AG08395 (cell line): ENCODE measurements at regions not wholly inside any gene's neighbourhood (a gene's known extent, or its start where the extent isn't known, plus 50 kb on each side); places are given as distances from the start of the nearest gene placed in this dataset.
"Not testable (repeated sequence)": the region's sequence is repeated elsewhere in the genome, so short reads cannot be mapped to it uniquely, and the experiment has no call there.

Source experiments
- DNase-seq: peaks from one replicate; pipeline ENCODE4 v3.0.0; 2012; ENCODE audit warnings: mixed read lengths, low spot score

DNA sequence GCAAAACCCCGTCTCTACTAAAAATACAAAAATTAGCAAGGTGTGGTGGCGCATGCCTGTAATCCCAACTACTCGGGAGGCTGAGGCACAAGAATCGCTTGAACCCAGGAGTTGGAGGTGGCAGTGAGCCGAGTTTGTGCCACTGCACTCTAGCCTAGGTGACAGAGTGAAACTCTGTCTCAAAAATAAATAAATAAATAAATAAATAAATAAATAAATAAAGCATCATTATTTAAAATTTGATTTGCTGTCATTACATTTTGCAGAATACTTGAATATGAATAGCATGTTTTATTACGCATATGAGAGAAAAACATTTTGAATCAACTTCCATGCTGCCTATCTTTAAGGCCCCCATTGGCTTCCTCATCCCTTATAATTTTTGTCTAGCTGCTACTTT is 53.4 kb upstream of the MED14 start:
- DNase-seq: not testable (repeated sequence)

DNA sequence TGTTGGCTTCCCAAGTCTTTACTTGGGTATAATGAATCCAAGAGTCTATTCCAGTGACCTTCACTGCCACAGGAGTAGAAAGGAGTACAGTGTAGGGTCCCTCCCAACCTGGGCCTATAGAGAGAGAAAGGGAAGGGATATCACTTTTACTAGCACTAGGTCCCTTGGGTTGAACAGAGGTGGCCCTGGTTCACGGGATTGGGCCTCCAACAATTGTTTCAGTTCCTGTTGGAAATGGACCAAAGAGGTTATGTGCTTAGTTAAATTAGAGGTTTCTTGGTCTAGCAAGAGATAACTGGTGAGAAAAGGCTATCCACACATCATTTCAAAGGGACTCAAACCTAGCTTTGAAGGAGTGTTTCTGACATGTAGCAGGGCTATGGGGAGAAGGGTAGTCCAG is 57.1 kb upstream of the MED14 start:
- DNase-seq: no peak

DNA sequence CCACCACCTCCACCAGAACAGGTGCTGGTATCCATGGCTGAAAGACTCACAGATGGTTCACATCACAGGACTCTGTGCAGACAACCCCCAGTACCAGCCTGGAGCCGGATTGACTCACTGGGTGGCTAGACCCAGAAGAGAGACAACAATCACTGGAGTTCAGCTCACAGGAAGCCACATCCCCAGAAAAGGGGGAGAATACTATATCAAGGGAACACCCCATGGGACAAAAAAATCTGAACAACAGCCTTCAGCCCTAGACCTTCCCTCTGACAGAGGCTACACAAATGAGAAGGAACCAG is 59.4 kb upstream of the MED14 start:
- DNase-seq: not testable (repeated sequence)

DNA sequence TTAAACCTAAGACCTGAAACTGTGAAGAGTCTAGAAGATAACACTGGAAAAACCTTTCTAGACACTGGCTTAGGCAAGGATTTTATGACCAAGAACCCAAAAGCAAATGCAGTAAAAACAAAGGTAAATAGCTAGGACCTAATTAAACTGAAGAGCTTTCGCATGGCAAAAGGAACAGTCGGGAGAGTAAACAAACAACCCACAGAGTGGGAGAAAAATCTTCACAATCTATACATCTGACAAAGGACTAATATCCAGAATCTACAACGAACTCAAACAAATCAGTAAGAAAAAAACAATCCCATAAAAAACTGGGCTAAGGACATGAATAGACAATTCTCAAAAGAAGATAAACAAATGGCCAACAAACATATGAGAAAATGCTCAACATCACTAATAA is 64.4 kb upstream of the MED14 start:
- DNase-seq: not testable (repeated sequence)

DNA sequence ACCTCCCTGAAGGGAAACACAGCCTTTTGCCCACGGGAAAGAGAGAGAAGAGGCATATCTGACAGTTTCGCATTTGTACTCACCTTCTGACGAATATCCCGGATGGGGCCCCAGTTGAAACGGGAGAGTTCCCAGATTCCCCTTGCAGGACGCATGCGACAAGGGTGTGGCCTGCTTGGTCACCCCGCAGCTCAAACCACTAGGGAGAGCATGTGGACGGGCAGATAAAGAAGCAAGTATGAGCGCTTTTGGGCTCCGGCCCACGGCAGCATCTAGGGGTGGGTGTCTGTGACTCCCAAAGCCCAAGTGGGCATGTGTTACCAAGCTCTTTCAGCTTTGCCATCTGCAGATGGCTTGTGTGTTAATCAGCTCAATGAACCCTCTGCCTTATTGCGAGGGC is 70.1 kb upstream of the MED14 start:
- DNase-seq: no peak

DNA sequence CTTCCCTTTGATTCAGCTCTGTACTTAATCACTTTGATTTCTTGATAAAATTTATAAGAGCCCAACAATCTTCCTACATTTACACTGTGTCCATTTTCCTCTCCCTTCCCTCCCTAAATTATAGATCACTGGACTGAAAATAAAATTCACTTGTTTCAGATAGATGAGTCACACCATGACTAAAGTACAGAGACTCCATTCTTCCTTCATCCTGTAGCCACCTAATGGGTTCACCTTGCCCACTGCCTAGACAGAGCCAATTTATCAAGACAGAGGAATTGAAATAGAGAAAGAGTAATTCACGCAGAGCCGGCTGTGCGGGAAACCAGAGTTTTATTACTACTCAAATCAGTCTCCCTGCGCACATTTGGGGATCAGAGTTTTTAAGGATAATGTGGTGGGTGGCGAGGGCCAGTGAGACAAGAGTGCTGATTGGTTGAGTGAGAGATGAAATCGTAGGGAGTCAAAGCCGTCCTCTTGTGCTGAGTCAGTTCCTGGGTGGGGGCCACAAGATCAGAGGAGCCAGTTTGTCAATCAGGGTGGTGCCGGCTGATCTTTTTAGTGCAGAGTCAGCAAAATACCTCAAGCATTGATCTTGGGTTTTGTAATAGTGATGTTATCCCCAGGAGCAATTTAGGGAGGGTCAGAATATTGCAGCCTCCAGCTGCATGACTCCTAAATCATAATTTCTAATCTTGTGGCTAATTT is 71.3 kb upstream of the MED14 start:
- no peak for DNase-seq

DNA sequence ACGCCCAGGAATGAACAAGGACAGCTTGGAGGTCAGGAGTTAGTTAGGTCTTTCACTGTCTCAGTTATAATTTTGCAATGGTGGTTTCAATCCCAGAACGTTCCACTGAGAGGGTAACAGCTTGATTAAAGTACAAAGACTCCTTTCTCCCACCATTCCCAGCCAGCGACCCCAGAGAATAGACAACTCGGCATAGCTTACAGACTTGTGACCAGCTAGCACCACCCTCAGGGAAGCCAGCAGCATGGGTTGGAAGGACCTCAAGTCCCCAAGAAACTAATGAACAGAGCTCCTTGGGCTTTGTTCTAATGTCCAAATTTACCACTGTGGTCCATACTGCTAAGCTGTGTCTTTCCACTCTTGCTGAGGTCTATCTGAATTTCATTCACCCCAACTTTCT is 72.0 kb upstream of the MED14 start:
- no peak for DNase-seq

DNA sequence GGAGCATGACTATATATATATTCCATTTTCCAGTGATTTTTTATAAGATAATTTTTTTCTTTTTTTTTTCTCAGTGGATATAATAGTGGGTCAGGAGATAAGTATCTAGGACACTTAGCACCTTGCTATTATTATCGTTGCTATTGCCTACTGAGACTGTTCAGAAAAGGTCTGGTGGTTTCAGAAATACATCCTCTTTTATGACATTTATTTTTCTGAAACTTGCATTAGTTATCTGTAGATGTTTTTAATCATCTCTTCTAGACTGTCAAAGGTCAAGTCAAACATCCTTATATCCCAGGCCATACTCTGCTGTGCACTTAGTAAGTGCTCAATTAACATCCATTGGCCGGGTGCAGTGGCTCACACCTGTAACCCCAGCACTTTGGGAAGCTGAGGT is 72.9 kb upstream of the MED14 start:
- DNase-seq: no peak

DNA sequence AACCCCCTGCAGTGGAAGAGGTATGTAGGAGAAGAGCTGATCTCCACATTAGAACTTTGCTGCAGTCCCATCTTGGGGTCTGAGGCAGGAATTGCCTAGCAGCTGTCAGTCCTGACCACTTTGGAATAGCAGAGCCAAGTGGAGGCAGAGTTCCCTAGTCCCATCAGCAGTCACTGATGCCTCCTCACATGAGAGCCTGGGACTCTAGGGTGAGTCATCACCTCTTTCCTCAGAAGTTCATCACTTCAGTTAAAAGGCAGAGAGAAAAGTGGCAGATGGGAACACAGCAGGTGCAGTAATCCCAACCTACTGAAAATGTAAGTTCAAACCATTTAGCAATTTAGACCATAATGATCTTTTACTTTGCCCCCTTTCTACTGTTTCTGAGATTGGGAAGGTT is 73.9 kb upstream of the MED14 start:
- DNase-seq: peak; percentile 48

DNA sequence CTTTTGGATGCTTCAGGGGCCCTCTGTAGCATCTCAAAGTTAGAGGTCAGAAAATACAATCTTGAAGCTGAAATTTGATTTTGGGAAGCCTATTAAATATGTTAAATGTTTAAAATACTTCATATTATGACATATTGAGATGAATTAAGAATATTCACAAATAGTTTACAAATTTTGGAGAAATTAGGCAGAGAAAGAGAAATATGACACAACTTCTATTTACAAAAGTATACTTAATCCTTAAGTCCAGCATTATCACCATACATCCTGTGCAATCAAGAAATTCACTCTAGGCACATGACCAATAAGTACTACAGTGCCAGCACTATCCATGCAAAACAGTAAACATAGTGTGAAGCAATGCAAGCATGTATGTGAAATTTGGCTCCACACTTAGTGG is 79.7 kb upstream of the MED14 start:
- DNase-seq: not testable (repeated sequence)

DNA sequence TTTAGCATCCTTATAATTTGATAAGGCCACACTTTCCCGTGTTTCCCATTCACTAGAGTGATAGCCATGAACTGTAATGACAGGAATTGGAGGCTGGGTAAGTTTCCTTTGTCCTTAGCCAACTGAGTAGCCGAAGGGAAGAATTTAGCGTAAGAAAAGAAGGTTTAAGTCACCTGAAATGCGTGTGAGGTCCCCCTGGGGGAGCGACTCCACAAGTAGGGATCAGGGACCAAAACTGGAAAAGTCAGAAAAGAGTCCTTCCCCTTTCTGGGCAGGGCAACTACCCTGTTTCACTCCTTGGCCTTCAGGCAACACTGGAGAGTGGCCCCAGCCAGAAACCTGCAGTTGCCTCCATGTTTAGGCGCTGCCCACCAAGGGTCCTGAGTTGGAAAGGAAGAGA is 81.6 kb upstream of the MED14 start:
- no peak for DNase-seq

DNA sequence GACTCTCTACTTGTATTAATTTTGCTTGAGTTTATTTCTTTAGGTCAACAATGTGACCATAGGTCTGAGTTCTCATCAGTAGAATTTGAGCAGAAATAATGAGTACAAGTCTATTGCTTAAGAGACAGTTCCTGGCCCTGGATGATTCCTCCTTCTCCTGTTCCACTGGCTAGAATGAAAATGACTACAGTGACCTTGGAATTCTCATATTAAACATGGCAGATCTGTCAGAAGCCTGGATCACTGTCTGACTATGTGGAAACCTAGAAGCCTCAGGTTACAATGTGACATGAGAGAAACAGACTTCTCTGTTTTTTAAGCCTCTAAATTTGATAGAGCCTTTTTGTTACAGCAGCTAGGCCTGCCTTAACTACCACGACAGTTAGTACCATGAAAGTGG is 82.9 kb upstream of the MED14 start:
- no peak for DNase-seq

DNA sequence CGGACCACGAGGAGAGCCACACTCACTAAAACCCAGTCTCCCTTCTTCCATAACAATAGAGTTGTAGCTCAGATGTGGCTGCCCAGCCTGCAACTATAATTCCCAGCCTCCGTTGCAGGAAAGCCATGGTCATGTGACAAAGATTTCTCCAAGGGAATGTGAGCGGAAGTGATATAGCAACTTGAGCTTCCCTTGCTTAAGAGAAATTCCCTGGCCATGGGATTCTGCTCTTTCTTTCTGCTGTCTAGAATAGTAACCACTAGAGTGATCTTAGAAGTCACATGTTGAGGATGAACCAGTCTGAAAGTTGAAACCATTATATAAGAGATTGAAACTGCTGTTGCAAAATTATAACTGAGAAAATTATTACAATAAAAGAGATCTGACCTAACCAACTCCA is 86.4 kb upstream of the MED14 start:
- DNase-seq: no peak

DNA sequence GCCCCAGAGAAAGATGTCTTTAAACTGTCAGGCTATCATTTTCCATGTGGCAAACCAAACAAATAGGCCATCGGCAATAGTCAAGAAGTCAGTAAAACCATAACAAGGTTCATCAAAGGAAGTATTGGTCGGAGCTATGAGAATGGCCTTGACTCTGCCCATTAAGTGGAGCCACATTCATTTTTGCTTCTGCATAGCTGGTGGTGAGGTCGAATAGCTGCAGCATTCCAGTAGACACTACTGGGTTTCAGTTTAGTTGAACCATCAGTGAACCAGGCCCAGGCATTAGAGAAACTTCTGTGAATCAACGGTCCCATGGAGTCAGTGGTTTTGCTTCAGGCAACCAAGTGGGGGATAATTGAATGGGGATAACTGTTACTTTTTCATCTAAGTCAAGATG is 92.0 kb upstream of the MED14 start:
- DNase-seq: no peak

DNA sequence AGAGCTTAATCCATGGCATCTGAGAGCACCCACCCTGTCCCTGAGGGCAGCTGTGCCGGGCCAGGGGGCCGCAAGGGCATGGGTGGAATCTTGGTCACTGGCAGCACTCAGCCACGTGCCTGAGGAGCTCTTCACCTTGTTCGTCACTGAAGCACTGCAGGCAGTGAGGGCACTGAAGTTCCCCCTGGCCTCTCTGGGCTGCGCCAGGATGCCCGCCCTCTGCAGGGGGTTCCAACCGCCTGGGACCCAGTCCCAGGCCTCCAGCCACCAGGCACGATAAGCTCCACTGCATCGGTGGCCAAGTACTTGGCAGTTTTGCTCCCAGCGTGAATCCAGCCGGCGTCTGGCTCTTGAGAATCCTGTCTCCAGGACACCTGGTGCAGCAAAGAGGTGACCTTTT is 96.4 kb upstream of the MED14 start:
- DNase-seq: no peak

DNA sequence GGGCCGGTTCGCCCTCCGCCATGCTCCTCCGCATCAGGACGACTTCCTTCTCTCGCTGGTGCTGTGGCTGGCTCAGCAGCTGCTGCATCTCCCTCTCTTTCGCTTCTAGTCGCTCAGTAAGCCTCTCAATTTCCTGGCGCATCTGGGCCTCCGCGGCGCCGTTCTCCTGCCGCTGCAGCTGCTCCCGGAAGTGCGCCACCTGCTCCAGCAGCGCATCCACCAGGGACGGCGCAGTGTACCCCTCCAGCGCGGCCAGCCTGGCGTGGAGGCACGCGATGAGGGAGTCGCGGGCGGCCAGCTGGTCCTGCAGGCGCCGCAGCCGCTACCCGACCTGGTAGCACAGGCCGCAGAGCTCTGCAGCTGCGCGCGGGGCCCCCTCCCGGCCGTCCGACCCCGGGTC is 97.4 kb upstream of the MED14 start:
- no peak for DNase-seq

DNA sequence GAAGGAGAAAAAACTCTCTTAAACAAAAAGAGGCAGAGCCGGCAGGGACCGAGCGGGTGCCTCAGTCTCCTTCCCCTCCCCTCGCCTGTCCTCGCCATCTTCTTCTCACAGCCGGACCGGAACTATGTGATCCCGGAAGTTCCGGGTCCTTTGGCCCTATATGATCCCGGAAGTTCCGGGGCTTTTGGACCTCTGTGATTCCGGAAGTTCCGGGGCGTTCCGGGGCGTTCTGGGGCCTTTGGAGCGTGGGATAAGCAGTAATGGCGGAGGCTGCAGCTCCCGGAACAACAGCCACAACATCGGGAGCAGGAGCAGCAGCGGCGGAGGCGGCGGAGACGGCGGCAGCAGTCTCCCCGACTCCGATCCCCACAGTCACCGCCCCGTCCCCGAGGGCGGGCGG is 98.9 kb upstream of the MED14 start:
- no peak for DNase-seq

DNA sequence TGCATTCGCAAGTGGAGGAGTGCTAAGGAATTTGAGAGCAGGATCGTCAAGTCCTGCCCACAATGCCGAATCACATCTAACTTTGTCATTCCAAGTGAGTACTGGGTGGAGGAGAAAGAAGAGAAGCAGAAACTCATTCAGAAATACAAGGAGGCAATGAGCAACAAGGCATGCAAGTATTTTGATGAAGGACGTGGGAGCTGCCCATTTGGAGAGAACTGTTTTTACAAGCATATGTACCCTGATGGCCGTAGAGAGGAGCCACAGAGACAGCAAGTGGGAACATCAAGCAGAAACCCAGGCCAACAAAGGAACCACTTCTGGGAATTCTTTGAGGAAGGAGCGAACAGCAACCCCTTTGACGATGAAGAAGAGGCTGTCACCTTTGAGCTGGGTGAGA is 100.2 kb upstream of the MED14 start:
- no peak for DNase-seq

DNA sequence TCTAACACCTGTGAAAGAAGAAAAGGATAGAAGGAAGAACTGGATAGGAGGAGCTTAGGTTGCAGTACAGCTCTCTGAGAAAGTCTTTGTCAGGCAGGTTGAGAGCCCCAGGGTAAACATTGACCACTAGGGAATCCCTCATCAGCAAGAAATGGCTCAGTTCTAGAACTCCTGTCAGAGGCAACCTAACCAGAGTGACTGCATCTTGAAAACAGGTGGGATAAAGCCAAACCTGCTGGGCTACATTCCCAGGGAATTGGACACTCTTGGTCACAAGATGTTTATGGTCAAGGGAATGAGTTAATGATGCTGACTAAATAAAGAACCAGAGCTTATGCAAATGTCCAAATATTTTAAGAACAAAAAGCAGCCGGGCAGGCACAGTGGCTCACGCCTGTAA is 108.3 kb upstream of the MED14 start:
- no peak for DNase-seq

DNA sequence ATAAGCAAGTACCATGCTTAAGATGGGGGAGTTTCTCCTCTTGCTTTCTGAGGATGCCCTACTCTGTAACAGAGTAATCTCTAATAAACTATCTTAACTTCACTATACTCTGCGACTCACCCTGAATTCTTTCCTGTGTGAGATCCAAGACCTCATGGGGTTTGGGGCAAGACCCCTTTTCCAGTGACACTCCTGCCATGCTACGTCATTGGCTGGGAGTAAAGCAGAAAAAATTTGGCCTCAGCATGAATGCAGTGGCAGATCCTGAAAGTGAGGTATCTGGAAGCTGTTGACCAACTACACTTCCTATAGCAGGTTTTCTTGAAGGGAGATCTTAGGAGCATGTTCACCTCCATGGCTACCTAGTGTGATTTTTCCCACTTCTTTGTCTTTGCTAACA is 109.1 kb upstream of the MED14 start:
- DNase-seq: no peak

DNA sequence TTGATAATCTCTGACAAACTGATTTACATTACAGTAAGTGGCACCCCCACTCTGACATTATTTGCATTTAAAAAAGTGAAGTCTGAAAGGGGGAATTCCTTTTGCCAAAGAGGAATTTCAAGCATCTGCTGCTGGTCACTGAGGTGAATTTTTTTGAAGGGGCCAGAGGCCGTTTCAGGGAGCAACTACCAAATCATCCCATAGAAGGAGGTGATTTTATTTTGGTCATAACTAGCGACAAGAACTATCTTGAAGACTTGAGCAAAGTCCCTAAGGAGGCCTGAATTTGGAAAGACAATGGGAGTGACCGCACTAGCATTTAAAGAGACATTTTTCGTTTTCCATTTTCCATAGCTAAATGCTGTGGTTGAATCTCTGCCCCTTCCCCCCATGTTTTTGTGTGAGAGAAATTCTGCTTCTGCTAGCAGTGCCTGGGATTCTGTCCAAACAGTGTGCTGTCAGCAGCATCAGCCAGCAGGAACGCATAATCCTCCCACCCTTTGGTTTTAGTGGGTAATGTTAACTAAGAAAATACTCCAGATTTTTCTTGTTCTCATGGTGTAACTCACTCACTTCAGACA is 110.1 kb upstream of the MED14 start:
- peak; percentile 87 for DNase-seq

DNA sequence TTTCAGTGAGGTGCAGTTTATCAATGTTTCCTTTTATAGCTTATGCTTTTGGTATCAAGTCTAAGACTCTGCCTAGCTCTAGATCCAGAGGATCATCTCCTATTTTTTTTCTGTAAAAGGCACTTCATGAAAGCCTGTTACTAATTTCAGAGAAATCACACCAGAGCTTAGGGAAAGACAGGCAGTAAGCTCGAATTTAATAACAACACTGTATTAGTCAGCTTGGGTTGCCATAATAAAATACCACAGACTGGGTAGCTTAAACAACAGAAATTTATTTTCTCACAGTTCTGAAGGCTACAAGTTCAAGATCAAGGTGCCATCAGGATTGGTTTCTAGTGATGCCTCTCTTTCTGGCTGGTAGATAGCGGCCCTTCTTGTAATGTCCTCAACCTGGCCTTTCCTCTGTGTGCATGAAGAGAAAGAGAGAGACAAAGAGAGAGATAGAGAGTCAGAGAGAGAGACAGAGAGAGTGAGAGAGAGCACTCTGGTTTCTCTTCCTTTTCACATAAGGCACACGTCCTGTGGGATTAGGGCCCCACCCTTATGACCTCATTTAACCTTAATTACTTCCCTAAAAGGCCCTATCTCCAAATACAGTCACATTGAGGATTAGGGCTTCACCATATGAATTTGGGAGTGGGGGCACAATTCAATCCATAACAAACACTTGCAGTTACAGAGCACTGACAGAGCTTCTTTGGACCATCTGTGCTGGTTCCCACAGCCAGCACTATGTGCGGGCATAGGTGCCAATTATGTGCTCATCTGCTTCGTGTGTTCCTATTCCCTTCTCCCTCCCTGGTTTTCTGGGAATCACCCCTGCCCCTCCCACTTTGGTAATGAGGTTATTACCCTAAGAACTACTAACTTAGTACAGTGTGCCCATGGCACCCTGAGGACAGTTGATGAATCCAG is 114.8 kb upstream of the MED14 start:
- DNase-seq: no peak

DNA sequence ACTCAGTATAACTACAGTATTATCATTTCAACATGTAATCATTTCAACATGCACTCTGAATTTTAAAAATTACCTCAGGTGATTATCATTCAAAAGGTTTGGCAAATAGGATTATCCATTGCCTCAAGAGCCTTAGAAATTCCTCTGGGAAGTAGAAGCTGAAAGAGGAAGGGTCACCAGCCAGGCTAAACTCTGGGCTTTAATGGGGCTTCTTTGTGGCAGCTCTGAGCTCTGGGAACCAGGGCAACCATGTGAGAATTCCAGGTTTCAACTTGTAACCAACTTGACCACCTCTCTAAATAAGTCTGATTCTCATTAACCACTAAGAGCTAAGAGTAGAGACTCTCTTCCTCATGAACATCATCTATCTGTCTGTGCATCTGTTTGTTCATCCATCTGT is 117.2 kb upstream of the MED14 start:
- no peak for DNase-seq
